ENCODE measurements at regions not wholly inside any gene's neighbourhood (a gene's known extent, or its start where the extent isn't known, plus 50 kb on each side); places are given as distances from the start of the nearest gene placed in this dataset.

DNA sequence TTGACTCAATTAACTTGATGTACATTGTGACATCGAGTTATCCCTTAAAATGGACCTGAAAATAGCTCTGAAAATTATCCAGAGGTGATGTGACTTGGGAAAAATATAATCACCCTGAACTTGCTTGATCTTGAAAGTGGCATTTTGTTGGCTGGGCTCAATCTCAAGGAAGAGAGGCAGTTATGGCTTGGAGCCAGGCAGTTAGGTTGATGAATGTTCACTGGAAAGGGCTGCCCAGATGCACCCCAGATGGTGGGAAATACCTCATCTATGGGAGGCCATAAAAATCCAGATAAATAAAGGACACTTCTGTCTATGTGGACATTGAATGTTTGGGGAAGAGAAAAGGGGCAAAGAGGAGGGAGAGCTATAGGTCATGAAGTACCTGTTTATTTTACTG, 55.7 kb upstream of the OR5AN1 start:
- Mint-ChIP-seq H3K27ac (ENCODE audit: unreplicated experiment) (no peak overlapping the region), H3K4me3 (ENCODE audit: unreplicated experiment) (no peak overlapping the region), H3K36me3 (ENCODE audit: low read depth, unreplicated experiment) (no peaks in the 10 kb centered on the region), H3K27me3 (ENCODE audit: low read depth, unreplicated experiment) (peaks cover 6% of the 10 kb centered on the region), H3K9me3 (ENCODE audit: unreplicated experiment) (no peaks in the 10 kb centered on the region), H3K4me1 (ENCODE audit: low read depth, unreplicated experiment) (no peaks in the 10 kb centered on the region)
- Histone ChIP-seq H3K9me3 (ENCODE audit: insufficient read depth, low read depth, low read length) (no peaks in the 10 kb centered on the region), H3K36me3 (ENCODE audit: insufficient read depth, low read length) (no peaks in the 10 kb centered on the region), H2AFZ (ENCODE audit: low read depth, low read length) (no peak overlapping the region), H3K79me2 (ENCODE audit: insufficient read depth, low read length) (no peaks in the 10 kb centered on the region), H3K4me3 (ENCODE audit: insufficient read depth, low read depth, low read length) (no peak overlapping the region), H3K27me3 (ENCODE audit: insufficient read depth, low read length) (no peaks in the 10 kb centered on the region), H3K27ac (ENCODE audit: low read depth, low read length) (no peak overlapping the region), H3K4me2 (ENCODE audit: low read length) (no peak overlapping the region), H4K20me1 (ENCODE audit: insufficient read depth, low read length) (no peaks in the 10 kb centered on the region), H3K4me1 (ENCODE audit: insufficient read depth, low read length) (no peaks in the 10 kb centered on the region), H3K9ac (ENCODE audit: low read length) (no peak overlapping the region)
- TF ChIP-seq EZH2 (IDR thresholded peaks at IDR 0.05; ENCODE audit: insufficient read depth, low read length) = no peak
- TF ChIP-seq, protein P1, sequence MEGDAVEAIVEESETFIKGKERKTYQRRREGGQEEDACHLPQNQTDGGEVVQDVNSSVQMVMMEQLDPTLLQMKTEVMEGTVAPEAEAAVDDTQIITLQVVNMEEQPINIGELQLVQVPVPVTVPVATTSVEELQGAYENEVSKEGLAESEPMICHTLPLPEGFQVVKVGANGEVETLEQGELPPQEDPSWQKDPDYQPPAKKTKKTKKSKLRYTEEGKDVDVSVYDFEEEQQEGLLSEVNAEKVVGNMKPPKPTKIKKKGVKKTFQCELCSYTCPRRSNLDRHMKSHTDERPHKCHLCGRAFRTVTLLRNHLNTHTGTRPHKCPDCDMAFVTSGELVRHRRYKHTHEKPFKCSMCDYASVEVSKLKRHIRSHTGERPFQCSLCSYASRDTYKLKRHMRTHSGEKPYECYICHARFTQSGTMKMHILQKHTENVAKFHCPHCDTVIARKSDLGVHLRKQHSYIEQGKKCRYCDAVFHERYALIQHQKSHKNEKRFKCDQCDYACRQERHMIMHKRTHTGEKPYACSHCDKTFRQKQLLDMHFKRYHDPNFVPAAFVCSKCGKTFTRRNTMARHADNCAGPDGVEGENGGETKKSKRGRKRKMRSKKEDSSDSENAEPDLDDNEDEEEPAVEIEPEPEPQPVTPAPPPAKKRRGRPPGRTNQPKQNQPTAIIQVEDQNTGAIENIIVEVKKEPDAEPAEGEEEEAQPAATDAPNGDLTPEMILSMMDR (IDR thresholded peaks at IDR 0.05; ENCODE audit: insufficient read depth, low read depth, low read length) = no peak
- FAIRE-seq (no peak), DNase-seq (ENCODE audit: low read depth) (no peak)

DNA sequence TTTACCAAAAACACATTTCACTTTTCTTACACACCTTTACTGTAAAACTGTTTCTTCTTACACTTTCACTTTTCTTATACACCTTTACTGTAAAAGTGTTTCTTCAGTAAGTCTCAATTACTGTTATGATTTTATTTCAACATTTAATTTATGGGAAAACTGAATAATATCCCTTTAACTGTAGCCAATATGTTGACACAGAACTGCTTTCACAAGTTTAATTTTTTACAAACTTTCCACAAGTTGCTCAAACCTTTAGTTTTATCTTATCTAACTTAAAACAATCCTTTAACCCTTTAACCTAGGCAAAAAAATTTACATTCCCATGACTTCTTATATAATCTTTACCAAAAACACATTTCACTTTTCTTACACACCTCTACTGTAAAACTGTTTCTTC, 63.3 kb upstream of the OR5AN1 start:
- Histone ChIP-seq H3K27me3 (ENCODE audit: insufficient read depth, low read length) (no peaks in the 10 kb centered on the region), H3K9me3 (ENCODE audit: insufficient read depth, low read depth, low read length) (no peaks in the 10 kb centered on the region), H3K79me2 (ENCODE audit: insufficient read depth, low read length) (no peaks in the 10 kb centered on the region), H3K4me1 (ENCODE audit: insufficient read depth, low read length) (no peaks in the 10 kb centered on the region), H4K20me1 (ENCODE audit: insufficient read depth, low read length) (no peaks in the 10 kb centered on the region), H3K9ac (ENCODE audit: low read length) (no peak overlapping the region), H2AFZ (ENCODE audit: low read depth, low read length) (no peak overlapping the region), H3K36me3 (ENCODE audit: insufficient read depth, low read length) (no peaks in the 10 kb centered on the region), H3K4me2 (ENCODE audit: low read length) (no peak overlapping the region), H3K4me3 (ENCODE audit: insufficient read depth, low read depth, low read length) (no peak overlapping the region), H3K27ac (ENCODE audit: low read depth, low read length) (no peak overlapping the region)
- Mint-ChIP-seq H3K4me3 (ENCODE audit: unreplicated experiment) (no peak overlapping the region), H3K4me1 (ENCODE audit: low read depth, unreplicated experiment) (no peaks in the 10 kb centered on the region), H3K36me3 (ENCODE audit: low read depth, unreplicated experiment) (no peaks in the 10 kb centered on the region), H3K9me3 (ENCODE audit: unreplicated experiment) (peaks cover 9% of the 10 kb centered on the region), H3K27me3 (ENCODE audit: low read depth, unreplicated experiment) (peaks cover 9% of the 10 kb centered on the region), H3K27ac (ENCODE audit: unreplicated experiment) (no peak overlapping the region)
- no peak for FAIRE-seq
- DNase-seq (ENCODE audit: low read depth) = no peak
- TF ChIP-seq, protein P1 (IDR thresholded peaks at IDR 0.05; ENCODE audit: insufficient read depth, low read depth, low read length) = no peak
- no peak for TF ChIP-seq EZH2 (IDR thresholded peaks at IDR 0.05; ENCODE audit: insufficient read depth, low read length)

DNA sequence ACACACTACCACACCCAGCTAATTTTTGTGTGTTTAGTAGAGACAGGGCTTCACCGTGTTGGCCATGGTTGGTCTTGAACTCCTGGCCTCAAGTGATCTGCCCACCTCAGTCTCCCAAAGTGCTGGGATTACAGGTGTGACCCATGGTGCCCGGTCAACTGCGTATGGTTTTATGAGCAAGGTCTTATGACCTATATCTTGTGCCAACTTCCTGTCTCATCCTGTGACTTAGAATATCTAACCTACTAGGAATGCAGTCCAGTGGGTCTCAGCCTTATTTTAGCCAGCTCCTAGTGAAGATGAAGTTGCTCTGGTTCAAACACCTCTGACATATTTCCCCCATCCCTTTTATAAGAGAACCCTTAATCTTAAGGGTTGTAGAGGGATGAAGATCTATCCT, 66.1 kb upstream of the OR5AN1 start:
- no peak for TF ChIP-seq EZH2 (IDR thresholded peaks at IDR 0.05; ENCODE audit: insufficient read depth, low read length)
- TF ChIP-seq, protein P1 (IDR thresholded peaks at IDR 0.05; ENCODE audit: insufficient read depth, low read depth, low read length) = no peak
- Histone ChIP-seq H3K36me3 (ENCODE audit: insufficient read depth, low read length) (no peaks in the 10 kb centered on the region), H3K79me2 (ENCODE audit: insufficient read depth, low read length) (no peaks in the 10 kb centered on the region), H2AFZ (ENCODE audit: low read depth, low read length) (no peak overlapping the region), H4K20me1 (ENCODE audit: insufficient read depth, low read length) (no peaks in the 10 kb centered on the region), H3K4me2 (ENCODE audit: low read length) (no peak overlapping the region), H3K4me3 (ENCODE audit: insufficient read depth, low read depth, low read length) (no peak overlapping the region), H3K27ac (ENCODE audit: low read depth, low read length) (no peak overlapping the region), H3K27me3 (ENCODE audit: insufficient read depth, low read length) (no peaks in the 10 kb centered on the region), H3K4me1 (ENCODE audit: insufficient read depth, low read length) (no peaks in the 10 kb centered on the region), H3K9ac (ENCODE audit: low read length) (no peak overlapping the region), H3K9me3 (ENCODE audit: insufficient read depth, low read depth, low read length) (no peaks in the 10 kb centered on the region)
- H3K27me3 Mint-ChIP-seq (ENCODE audit: low read depth, unreplicated experiment) = peaks cover 18% of the 10 kb centered on the region
- DNase-seq (ENCODE audit: low read depth) (no peak), FAIRE-seq (no peak)
- H3K9me3 Mint-ChIP-seq (ENCODE audit: unreplicated experiment) = peaks cover 12% of the 10 kb centered on the region
- H3K4me3 Mint-ChIP-seq (ENCODE audit: unreplicated experiment) = no peak overlapping the region
- H3K4me1 Mint-ChIP-seq (ENCODE audit: low read depth, unreplicated experiment) = no peaks in the 10 kb centered on the region
- H3K27ac Mint-ChIP-seq (ENCODE audit: unreplicated experiment) = no peak overlapping the region
- H3K36me3 Mint-ChIP-seq (ENCODE audit: low read depth, unreplicated experiment) = no peaks in the 10 kb centered on the region
